ENCODE measurements at regions not wholly inside any gene's neighbourhood (a gene's known extent, or its start where the extent isn't known, plus 50 kb on each side); places are given as distances from the start of the nearest gene placed in this dataset.

GRCh38 chr17:79356839-79357447 is 253.9 kb downstream of the RBFOX3 start:
- BruUV-seq (replicated peaks): no TSS peak
- no peaks in the 10 kb centered on the region for H3K4me1 ChIP-seq (ENCODE audit: control insufficient read depth, insufficient read depth, low read length)
- no peak overlapping the region for H3K4me3 ChIP-seq (ENCODE audit: low read depth in 2 of 2, low read length in 2 of 2)
- intact Hi-C loops (cut with micrococcal nuclease; ENCODE audit: unreplicated experiment): no loop called here
- peaks cover 49% of the 10 kb centered on the region for H3K27me3 ChIP-seq (ENCODE audit: control insufficient read depth, insufficient read depth, low read length)
- no peak overlapping the region for H3K27ac ChIP-seq (ENCODE audit: low read length)
- TF ChIP-seq, protein P1, sequence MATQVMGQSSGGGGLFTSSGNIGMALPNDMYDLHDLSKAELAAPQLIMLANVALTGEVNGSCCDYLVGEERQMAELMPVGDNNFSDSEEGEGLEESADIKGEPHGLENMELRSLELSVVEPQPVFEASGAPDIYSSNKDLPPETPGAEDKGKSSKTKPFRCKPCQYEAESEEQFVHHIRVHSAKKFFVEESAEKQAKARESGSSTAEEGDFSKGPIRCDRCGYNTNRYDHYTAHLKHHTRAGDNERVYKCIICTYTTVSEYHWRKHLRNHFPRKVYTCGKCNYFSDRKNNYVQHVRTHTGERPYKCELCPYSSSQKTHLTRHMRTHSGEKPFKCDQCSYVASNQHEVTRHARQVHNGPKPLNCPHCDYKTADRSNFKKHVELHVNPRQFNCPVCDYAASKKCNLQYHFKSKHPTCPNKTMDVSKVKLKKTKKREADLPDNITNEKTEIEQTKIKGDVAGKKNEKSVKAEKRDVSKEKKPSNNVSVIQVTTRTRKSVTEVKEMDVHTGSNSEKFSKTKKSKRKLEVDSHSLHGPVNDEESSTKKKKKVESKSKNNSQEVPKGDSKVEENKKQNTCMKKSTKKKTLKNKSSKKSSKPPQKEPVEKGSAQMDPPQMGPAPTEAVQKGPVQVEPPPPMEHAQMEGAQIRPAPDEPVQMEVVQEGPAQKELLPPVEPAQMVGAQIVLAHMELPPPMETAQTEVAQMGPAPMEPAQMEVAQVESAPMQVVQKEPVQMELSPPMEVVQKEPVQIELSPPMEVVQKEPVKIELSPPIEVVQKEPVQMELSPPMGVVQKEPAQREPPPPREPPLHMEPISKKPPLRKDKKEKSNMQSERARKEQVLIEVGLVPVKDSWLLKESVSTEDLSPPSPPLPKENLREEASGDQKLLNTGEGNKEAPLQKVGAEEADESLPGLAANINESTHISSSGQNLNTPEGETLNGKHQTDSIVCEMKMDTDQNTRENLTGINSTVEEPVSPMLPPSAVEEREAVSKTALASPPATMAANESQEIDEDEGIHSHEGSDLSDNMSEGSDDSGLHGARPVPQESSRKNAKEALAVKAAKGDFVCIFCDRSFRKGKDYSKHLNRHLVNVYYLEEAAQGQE (IDR thresholded peaks at IDR 0.05; ENCODE audit: insufficient read depth in 1 of 2, low read depth in 2 of 2, low read length in 1 of 2): no peak
- no peak for TF ChIP-seq TCF7L2 (IDR thresholded peaks at IDR 0.05; ENCODE audit: low read depth, low read length)
- H3K9me3 ChIP-seq (ENCODE audit: control insufficient read depth, insufficient read depth, low read depth, low read length): no peaks in the 10 kb centered on the region
- ATAC-seq (no peak), DNase-seq (ENCODE audit: low read depth, low spot score) (no peak)
- in situ Hi-C loops (cut with HindIII; ENCODE audit: low pct_unique_long_range_greater_than_20kb, low sequenced_read_pairs): no loop called here
- CTCF ChIA-PET: interaction anchor here (0.6 kb wide), 1 partner anchor 91 kb away, joined by 3 read pairs; no protein-coding TSS in a partner anchor
- H3K36me3 ChIP-seq (ENCODE audit: control insufficient read depth, insufficient read depth, low read length): no peaks in the 10 kb centered on the region
- POLR2A ChIA-PET: interaction anchor here (0.6 to 0.7 kb wide), 2 partner anchors 187 to 231 kb away, joined by 3 to 10 read pairs; no protein-coding TSS in a partner anchor

DNA sequence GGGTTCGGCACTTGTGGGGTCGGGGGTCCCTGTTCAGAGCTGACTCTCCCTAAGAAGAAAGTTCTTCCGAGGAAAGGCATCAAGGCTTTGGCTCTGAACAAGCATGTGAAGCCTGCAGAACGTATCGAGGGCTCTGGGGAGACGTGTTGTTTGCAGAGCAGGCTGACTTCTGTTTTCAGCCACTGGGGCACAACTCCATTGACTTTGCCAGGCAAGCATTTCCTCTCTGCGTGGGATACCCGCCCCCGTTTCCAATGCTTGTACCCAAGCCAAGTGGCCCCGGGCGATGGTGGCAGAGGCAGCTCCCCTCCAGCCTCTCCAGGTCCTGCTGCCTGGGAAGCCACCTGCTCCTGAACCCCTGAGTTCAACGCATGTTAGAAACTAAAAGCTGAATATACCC is 255.7 kb downstream of the RBFOX3 start:
- in situ Hi-C loops (cut with HindIII; ENCODE audit: low pct_unique_long_range_greater_than_20kb, low sequenced_read_pairs): no loop called here
- no peak for ATAC-seq
- ChIA-PET CTCF (no interaction called here), POLR2A (no interaction called here)
- no peaks in the 10 kb centered on the region for H3K4me1 ChIP-seq (ENCODE audit: control insufficient read depth, insufficient read depth, low read length)
- no peaks in the 10 kb centered on the region for H3K9me3 ChIP-seq (ENCODE audit: control insufficient read depth, insufficient read depth, low read depth, low read length)
- no peak overlapping the region for H3K27ac ChIP-seq (ENCODE audit: low read length)
- H3K36me3 ChIP-seq (ENCODE audit: control insufficient read depth, insufficient read depth, low read length): no peaks in the 10 kb centered on the region
- no peak for DNase-seq (ENCODE audit: low read depth, low spot score)
- no peak overlapping the region for H3K4me3 ChIP-seq (ENCODE audit: low read depth in 2 of 2, low read length in 2 of 2)
- BruUV-seq (replicated peaks): no TSS peak
- H3K27me3 ChIP-seq (ENCODE audit: control insufficient read depth, insufficient read depth, low read length): peaks cover 53% of the 10 kb centered on the region
- intact Hi-C loops (cut with micrococcal nuclease; ENCODE audit: unreplicated experiment): no loop called here
- TF ChIP-seq CTCF (IDR thresholded peaks at IDR 0.05): no peak
- TF ChIP-seq, protein P1 (IDR thresholded peaks at IDR 0.05; ENCODE audit: insufficient read depth in 1 of 2, low read depth in 2 of 2, low read length in 1 of 2): no peak
- TF ChIP-seq TCF7L2 (IDR thresholded peaks at IDR 0.05; ENCODE audit: low read depth, low read length): no peak
- no peak for TF ChIP-seq SIN3A (IDR thresholded peaks at IDR 0.05; ENCODE audit: borderline replicate concordance, insufficient read depth, low read depth, low read length)
- TF ChIP-seq POLR2AphosphoS5 (IDR thresholded peaks at IDR 0.05; ENCODE audit: low read depth, low read length): no peak
